Loucy (cell line): ENCODE measurements at regions not wholly inside any gene's neighbourhood (a gene's known extent, or its start where the extent isn't known, plus 50 kb on each side); places are given as distances from the start of the nearest gene placed in this dataset.

Experiments
- EZH2phosphoT487 ChIP-seq: fragments of 200-600 bp; IDR thresholded peaks from 2 replicates; pipeline ENCODE4 v1.6.1; 2018; ENCODE audit warnings: antibody characterized with exemption, mild to moderate bottlenecking, moderate library complexity, borderline replicate concordance
- TF ChIP-seq, protein P1 (sequence below): fragments of 200-600 bp; sonication (generic); conservative IDR thresholded peaks from 2 replicates; pipeline ENCODE4 v1.5.1; 2014; ENCODE audit warnings: mild to moderate bottlenecking, antibody characterized with exemption, low read length

DNA sequence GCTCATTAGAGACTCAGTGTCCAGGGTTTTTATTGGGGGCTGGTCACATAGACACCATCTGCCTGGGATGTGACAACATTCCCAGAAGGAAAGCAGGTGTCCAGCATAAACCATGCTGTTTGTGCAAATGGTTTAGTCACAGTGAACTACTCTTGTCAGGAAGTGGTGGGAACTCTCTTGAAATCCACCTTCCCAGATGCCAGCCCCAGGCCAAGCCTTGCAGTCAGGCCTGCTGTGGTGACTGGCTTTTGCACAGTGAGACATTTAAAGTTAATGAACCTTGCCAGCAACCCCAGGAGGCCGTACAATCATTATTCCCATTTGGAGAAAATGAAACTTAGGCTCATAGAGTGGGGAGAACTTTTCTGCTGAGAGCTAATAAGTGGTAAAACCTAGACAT lies 242.5 kb upstream of the KCNG1 start:
- TF ChIP-seq, protein P1, sequence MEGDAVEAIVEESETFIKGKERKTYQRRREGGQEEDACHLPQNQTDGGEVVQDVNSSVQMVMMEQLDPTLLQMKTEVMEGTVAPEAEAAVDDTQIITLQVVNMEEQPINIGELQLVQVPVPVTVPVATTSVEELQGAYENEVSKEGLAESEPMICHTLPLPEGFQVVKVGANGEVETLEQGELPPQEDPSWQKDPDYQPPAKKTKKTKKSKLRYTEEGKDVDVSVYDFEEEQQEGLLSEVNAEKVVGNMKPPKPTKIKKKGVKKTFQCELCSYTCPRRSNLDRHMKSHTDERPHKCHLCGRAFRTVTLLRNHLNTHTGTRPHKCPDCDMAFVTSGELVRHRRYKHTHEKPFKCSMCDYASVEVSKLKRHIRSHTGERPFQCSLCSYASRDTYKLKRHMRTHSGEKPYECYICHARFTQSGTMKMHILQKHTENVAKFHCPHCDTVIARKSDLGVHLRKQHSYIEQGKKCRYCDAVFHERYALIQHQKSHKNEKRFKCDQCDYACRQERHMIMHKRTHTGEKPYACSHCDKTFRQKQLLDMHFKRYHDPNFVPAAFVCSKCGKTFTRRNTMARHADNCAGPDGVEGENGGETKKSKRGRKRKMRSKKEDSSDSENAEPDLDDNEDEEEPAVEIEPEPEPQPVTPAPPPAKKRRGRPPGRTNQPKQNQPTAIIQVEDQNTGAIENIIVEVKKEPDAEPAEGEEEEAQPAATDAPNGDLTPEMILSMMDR = no peak
- no peak for TF ChIP-seq EZH2phosphoT487
